HCT116 (cell line): ENCODE measurements at regions not wholly inside any gene's neighbourhood (a gene's known extent, or its start where the extent isn't known, plus 50 kb on each side); places are given as distances from the start of the nearest gene placed in this dataset.

Source experiments
- CEBPB ChIP-seq: IDR thresholded peaks from 2 replicates; pipeline ENCODE4 v1.6.1; 2012; ENCODE audit warnings: low read depth
- EGR1 ChIP-seq: IDR thresholded peaks from 2 replicates; pipeline ENCODE4 v1.6.1; 2012; ENCODE audit warnings: low read depth
- ELF1 ChIP-seq: IDR thresholded peaks from 2 replicates; pipeline ENCODE4 v1.6.1; 2012; ENCODE audit warnings: low read depth, borderline replicate concordance
- EZH2 ChIP-seq: fragments of 200-600 bp; sonication (generic); IDR thresholded peaks from 2 replicates; pipeline ENCODE4 v1.6.1; 2017; ENCODE audit warnings: antibody characterized with exemption, mixed run types
- EZH2phosphoT487 ChIP-seq: fragments of 200-600 bp; IDR thresholded peaks from 2 replicates; pipeline ENCODE4 v1.6.1; 2018; ENCODE audit warnings: antibody characterized with exemption, borderline replicate concordance
- POLR2A ChIP-seq: IDR thresholded peaks from 2 replicates; pipeline ENCODE4 v1.7.0; 2011; ENCODE audit warnings: borderline replicate concordance; ENCODE audit not compliant: insufficient read depth, insufficient read length; ENCODE audit errors: extremely low read depth
- YY1 ChIP-seq: IDR thresholded peaks from 2 replicates; pipeline ENCODE4 v1.6.1; 2011; ENCODE audit warnings: low read length, low read depth, moderate library complexity, mild to moderate bottlenecking; ENCODE audit not compliant: insufficient replicate concordance; ENCODE audit errors: extremely low read depth
- ZFX ChIP-seq: fragments of 450-650 bp; IDR thresholded peaks from 2 replicates; pipeline ENCODE4 v1.6.1; 2017
- ZNF274 ChIP-seq: fragments of 200-500 bp; sonication (Bioruptor generic); IDR thresholded peaks from 2 replicates; pipeline ENCODE4 v1.6.1; 2014; ENCODE audit warnings: mild to moderate bottlenecking, low read depth, low read length, inconsistent platforms
- TF ChIP-seq, protein P1 (sequence below), 3 experiments: fragments of 200-600 bp in 1 of 3; sonication (generic) in 1 of 3; IDR thresholded peaks in 2 of 3; conservative IDR thresholded peaks in 1 of 3; 2 replicates each; pipeline ENCODE4 v1.5.1; 2012 to 2017; ENCODE audit warnings: low read depth in 2 of 3, low read length in 2 of 3, antibody characterized with exemption in 1 of 3, borderline replicate concordance in 1 of 3, control low read depth in 1 of 3, mild to moderate bottlenecking in 1 of 3, mixed read lengths in 1 of 3, mixed run types in 1 of 3, moderate library complexity in 1 of 3; ENCODE audit not compliant: insufficient read depth in 1 of 3
- TF ChIP-seq, protein P2 (sequence below): IDR thresholded peaks from 2 replicates; pipeline ENCODE4 v1.6.1; 2012

DNA sequence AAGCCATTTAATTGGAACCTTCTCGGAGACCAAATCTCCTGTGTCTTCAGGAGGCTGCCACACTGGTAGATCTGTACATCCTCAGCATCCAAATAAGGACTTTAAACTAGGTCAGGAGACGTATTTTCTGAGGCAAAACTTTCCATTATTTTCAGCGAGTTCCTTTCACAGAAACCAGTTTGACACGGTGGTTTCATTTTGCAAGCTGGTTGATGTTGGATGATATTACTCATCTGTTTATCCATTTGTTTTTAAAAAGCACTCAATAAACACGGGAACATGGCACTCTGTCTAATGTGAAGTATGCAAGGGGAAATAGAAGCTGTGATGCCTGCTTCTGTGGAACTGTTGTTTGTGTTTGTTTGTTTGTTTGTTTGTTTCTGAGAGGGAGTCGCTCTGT is 199.6 kb downstream of the ERCC6L2 start:
- TF ChIP-seq EZH2, result no peak
- TF ChIP-seq, protein P1, sequence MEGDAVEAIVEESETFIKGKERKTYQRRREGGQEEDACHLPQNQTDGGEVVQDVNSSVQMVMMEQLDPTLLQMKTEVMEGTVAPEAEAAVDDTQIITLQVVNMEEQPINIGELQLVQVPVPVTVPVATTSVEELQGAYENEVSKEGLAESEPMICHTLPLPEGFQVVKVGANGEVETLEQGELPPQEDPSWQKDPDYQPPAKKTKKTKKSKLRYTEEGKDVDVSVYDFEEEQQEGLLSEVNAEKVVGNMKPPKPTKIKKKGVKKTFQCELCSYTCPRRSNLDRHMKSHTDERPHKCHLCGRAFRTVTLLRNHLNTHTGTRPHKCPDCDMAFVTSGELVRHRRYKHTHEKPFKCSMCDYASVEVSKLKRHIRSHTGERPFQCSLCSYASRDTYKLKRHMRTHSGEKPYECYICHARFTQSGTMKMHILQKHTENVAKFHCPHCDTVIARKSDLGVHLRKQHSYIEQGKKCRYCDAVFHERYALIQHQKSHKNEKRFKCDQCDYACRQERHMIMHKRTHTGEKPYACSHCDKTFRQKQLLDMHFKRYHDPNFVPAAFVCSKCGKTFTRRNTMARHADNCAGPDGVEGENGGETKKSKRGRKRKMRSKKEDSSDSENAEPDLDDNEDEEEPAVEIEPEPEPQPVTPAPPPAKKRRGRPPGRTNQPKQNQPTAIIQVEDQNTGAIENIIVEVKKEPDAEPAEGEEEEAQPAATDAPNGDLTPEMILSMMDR (IDR thresholded peaks at IDR 0.05 in 2 of 3, conservative IDR thresholded peaks at IDR 0.05 in 1 of 3; ENCODE audit: borderline replicate concordance in 1 of 3, insufficient read depth in 1 of 3, low read depth in 2 of 3, low read length in 2 of 3), result no peak
- TF ChIP-seq POLR2A, result no peak
- TF ChIP-seq EGR1, result no peak
- no peak for TF ChIP-seq ELF1
- TF ChIP-seq, protein P2, sequence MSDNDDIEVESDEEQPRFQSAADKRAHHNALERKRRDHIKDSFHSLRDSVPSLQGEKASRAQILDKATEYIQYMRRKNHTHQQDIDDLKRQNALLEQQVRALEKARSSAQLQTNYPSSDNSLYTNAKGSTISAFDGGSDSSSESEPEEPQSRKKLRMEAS, result no peak
- no peak for TF ChIP-seq YY1
- TF ChIP-seq ZNF274, result no peak
- no peak for TF ChIP-seq CEBPB
- TF ChIP-seq EZH2phosphoT487, result no peak
- TF ChIP-seq ZFX, result no peak
